GM19351 (cell line): ENCODE measurements at regions not wholly inside any gene's neighbourhood (a gene's known extent, or its start where the extent isn't known, plus 50 kb on each side); places are given as distances from the start of the nearest gene placed in this dataset.

ENCODE experiments used
- ATAC-seq: cut with Tn5 transposase; IDR thresholded peaks from one replicate; pipeline ENCODE4 v1.9.1; 2021; ENCODE audit warnings: mild to moderate bottlenecking, moderate library complexity; ENCODE audit not compliant: unreplicated experiment

- ATAC-seq, result no peak
Measured at GRCh38 chr13:61765940-61766666, 350.5 kb upstream of the PCDH20 start.

DNA sequence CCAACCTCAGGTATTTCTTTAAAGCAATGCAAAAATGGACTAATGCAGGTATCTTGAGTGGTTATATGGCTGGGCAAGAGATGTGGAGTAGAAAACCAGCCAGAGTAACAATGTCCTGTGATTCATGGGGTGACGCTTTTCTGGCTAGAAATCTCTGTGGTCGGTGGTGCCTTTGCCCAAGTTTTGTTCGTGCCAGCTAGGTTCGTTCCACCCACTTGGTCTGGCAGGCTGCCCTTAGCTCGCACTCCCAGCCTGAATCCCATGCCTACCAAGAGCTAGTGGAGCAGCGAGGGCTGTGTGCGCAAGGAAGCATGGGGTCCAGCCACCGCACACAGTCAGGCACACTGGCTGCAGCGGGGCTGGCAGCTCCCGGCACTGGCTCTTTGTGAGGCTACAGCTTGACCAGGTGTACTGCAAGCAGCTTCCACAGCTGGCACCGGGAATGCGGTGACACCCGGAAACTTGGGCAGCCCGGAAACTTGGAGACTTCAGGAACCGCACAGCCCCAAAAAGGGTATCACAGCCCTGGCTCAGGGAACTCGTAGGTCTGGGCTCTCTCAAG lies 349.6 kb upstream of the PCDH20 start:
- ATAC-seq, result no peak

- ATAC-seq, result no peak
Measured at GRCh38 chr13:61761690-61762089, 346.0 kb upstream of the PCDH20 start.

- no peak for ATAC-seq
Measured at GRCh38 chr13:61760102-61760501, 344.5 kb upstream of the PCDH20 start.

GRCh38 chr13:61756031-61756430 lies 340.4 kb upstream of the PCDH20 start:
- no peak for ATAC-seq

DNA sequence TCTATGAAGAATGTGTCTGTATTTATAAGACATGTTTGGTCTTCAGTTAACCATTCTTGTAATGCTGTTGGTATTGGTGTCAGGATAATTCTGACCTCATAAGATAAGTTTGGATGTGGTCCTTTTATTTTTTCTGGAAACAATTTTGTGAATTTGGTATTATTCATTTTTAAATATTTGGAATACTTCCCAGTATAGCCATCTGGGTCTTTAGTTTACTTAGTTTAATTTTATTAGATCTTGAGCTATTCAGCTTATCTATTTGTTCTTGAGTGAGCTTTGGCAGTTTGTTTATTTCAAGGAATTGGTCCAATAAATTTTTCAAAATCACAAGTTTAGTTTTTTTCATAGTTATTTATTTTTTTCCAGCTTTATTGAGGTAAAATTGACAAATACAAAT lies 335.4 kb upstream of the PCDH20 start:
- no peak for ATAC-seq

- no peak for ATAC-seq
Measured at GRCh38 chr13:61738236-61738750, 322.6 kb upstream of the PCDH20 start.

DNA sequence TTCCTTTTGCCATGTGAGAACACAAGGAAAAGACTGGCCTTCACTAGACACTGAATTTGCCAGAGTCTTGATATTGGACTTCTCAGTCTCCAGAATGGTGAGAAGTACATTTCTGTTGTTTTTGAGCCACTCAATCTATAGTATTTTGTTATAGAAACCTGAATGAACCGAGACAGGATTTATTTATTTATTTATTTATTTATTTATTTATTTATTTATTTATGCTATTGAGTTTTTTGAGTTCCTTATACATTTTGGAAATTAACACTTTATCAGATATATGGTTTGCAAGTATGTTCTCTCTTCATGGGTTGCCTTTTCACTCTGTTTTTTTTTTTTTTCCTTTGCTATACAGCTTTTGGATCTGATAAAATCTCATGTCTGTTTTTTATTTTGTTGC lies 319.0 kb upstream of the PCDH20 start:
- ATAC-seq, result no peak

DNA sequence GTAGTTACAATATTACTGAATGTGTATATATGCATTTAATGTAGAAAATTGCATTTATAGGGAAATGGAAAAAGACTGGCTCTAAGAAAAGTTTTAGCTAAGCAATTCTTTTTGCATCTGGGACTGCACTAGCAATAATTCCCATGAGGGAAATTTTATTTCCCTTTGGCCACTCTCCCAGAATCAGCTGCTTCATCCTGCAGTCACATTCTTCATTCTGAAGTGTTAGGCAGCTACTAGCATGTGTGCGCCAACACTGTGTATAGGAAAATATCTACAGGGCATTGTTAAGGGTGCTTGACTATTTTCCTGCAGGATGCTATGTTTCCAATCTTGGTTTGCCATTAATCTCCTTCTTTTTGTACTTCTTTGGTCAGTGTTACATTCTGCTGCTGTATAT lies 312.8 kb upstream of the PCDH20 start:
- no peak for ATAC-seq

DNA sequence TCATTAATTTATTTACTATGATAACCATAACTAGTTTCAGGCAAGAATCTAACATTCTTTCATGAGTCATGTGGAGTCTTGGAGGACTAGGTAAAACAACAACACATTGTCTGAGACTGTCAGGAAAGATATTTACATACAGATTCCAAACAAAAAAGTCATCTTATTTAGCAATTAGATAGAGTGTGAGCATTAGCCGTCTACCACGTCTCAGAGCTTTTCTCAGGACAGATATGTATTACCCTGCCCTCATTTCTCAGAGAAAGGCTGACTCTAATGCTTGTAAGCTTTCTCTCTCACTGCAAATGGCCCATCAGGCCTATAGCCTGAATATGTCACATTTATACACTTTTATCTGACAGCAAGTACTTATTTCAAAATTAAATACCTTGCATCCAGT lies 312.1 kb upstream of the PCDH20 start:
- ATAC-seq, result no peak

- ATAC-seq, result no peak
Measured at GRCh38 chr13:61725806-61726205, 310.2 kb upstream of the PCDH20 start.

DNA sequence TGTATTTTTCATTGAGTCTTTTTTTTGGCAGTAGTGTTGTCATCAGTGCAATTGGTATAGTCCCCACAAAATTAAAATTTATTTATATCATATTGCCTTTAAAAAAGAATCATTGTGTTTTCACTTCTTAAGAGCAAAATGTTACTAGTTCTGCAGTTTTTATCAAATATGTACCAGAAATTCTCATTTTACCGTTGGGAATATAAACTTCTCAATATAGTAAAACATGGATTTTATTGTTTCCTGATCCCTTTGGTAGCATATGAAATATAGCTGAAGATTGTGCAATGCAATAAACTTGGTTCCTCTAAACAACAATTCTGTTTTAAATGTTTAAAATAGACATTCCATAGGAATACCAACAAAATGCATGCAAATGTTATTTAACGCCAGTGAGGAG lies 306.5 kb upstream of the PCDH20 start:
- no peak for ATAC-seq

GRCh38 chr13:61712621-61713020 lies 297.0 kb upstream of the PCDH20 start:
- ATAC-seq, result no peak

DNA sequence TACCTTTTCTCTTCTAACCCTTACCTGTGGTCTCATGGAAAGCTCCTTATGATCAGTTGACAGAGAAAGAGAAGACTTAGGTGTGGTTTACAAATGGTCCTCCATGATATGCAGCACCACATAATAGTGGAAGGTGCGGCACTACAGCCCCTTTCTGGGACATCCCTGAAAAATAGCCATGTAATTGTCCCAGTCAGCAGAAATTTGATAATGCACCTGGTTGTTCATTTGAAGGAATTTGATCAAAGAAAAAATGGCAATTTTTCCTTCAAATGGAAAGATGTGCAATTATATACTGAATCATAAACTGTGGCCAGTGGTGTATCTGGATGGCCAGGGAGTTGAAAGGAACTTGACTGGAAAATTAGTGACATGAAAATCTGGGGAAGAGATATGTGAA lies 293.6 kb upstream of the PCDH20 start:
- no peak for ATAC-seq

DNA sequence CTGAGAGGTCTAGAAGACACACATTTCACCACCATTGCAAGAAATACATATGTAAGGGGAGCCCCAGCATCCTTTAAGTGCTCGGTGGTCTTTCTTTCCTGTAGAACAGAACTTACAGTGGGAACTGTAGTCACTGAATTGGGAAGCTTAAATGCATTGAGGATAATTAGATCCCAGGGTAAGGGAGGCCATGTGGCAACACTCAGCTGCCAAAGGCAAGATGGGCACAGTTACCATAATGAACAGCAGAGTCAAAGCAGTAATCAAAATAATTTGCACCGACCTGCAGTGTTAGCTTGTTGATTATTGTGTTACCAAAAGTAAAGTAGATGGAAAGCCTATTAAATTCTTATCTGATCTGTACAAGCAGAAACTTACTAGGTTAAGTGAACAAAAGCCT lies 291.2 kb upstream of the PCDH20 start:
- ATAC-seq, result no peak

DNA sequence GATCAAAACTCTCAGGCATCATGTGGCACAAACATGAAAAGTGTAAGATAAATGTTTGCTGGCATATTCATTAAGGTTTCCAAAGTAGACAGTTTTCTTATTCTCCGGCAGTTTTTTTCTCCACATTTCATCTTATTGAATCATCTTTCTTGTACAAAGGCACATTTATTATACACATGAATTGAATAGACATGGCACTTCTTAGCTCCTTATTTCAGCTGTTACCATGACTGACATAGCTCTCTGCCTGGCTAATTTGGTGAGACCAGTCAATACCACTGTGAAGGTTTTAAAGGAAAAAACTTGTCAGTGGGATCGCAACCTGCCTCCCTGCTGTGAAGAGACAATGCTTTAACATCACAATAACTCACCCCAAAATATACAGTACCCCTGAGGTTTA lies 285.0 kb upstream of the PCDH20 start:
- ATAC-seq, result no peak

DNA sequence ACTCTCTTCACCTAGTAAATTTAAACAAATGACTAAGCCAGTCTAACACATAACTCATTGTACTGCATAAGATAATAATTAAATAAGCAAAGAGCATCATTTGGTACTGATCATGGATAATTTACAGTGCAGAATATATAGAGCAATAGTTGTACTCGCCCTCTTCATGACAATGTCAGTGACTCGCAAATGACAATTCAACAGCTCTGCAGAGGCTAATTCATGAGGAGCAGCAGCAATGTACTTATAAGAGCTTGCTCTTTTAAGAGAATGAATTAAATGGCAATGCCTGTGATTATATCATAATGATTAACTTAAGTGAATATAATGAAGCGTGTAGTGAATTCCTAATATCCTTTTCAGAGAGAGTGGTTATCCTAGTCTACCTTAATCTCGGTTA lies 284.5 kb upstream of the PCDH20 start:
- ATAC-seq, result no peak

GRCh38 chr13:61696676-61697075 lies 281.0 kb upstream of the PCDH20 start:
- ATAC-seq, result no peak

DNA sequence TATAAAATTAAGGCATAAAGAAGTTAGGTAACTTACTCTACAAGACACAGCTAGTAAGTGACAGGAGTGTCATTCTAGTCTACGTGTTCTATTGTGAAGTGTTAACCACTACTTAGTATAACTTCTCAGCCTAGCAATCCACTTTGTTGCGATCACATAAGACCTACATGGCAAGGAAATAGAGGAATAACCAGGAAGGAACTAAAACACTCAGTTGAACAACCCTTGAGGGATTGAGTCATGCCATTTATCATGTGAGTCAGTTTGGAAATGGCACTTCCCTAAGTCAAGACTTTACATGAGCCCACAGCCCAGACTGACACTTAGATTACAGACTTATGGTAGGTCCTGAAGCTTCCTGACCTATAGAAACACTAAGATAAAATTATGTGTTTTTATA lies 279.5 kb upstream of the PCDH20 start:
- no peak for ATAC-seq

DNA sequence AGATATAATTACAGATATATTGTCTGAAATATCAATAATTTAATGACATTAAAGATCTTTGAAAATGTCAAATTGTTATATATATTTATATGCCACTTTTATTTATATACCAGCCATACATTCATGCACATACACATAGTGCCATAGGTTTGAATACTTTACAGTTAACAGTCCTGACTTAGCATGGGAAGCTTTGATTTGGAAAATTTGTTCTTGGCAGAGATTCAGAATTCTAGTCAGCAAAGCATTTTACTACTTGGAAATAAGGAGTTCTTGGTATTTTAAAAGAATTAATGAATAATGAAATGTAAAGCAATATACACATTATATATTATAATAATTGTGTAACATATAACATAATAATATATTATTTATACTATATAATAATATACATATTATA lies 277.0 kb upstream of the PCDH20 start:
- no peak for ATAC-seq

- no peak for ATAC-seq
Measured at GRCh38 chr13:61685682-61686012, 270.0 kb upstream of the PCDH20 start.

GRCh38 chr13:61684976-61685681 lies 269.5 kb upstream of the PCDH20 start:
- no peak for ATAC-seq
